ENCODE measurements at regions not wholly inside any gene's neighbourhood (a gene's known extent, or its start where the extent isn't known, plus 50 kb on each side); places are given as distances from the start of the nearest gene placed in this dataset.

DNA sequence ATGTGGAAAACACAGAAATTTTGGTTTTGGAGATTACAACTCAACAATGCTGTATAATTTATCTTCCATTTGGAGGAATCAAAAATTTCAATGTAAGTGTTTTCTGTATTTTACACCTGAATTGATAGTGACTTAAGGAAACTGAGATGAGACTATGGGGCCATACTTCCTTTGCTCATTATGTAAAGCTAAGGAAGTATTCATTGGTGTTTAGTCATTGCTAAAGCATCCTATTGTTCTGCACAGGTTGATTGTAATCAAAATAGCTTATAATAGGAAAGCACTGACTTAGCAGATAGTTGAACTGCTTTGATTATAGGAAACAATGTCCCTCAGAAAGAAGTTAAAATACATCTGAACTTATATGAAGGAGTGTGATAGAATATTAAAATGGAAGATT, 244.4 kb upstream of the SLITRK5 start:
- TF ChIP-seq ZKSCAN1 (IDR thresholded peaks at IDR 0.05; ENCODE audit: low read length): no peak
- TF ChIP-seq ZNF567 (CRISPR knock-in tag; IDR thresholded peaks at IDR 0.05; ENCODE audit: borderline replicate concordance): no peak
- no peak for TF ChIP-seq YY1 (IDR thresholded peaks at IDR 0.05; ENCODE audit: insufficient read depth, insufficient replicate concordance, low read depth, low read length)
- TF ChIP-seq FOXA3 (CRISPR knock-in tag; IDR thresholded peaks at IDR 0.05): no peak
- TF ChIP-seq SP2 (CRISPR knock-in tag; IDR thresholded peaks at IDR 0.05): no peak
- TF ChIP-seq KDM5B (CRISPR knock-in tag; IDR thresholded peaks at IDR 0.05; ENCODE audit: borderline replicate concordance): no peak
- TF ChIP-seq PPARG (CRISPR knock-in tag; conservative IDR thresholded peaks at IDR 0.05): no peak
- TF ChIP-seq HNRNPLL (IDR thresholded peaks at IDR 0.05; ENCODE audit: low read depth, low read length, poor library complexity, severe bottlenecking): no peak
- TF ChIP-seq ISL2 (CRISPR knock-in tag; IDR thresholded peaks at IDR 0.05): no peak
- no peak for TF ChIP-seq ETV6 (CRISPR knock-in tag; conservative IDR thresholded peaks at IDR 0.05)
- TF ChIP-seq, protein P1, sequence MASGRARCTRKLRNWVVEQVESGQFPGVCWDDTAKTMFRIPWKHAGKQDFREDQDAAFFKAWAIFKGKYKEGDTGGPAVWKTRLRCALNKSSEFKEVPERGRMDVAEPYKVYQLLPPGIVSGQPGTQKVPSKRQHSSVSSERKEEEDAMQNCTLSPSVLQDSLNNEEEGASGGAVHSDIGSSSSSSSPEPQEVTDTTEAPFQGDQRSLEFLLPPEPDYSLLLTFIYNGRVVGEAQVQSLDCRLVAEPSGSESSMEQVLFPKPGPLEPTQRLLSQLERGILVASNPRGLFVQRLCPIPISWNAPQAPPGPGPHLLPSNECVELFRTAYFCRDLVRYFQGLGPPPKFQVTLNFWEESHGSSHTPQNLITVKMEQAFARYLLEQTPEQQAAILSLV (CRISPR knock-in tag; IDR thresholded peaks at IDR 0.05; ENCODE audit: borderline replicate concordance): no peak
- TF ChIP-seq ZNF24 (IDR thresholded peaks at IDR 0.05): no peak
- TF ChIP-seq, protein P2, sequence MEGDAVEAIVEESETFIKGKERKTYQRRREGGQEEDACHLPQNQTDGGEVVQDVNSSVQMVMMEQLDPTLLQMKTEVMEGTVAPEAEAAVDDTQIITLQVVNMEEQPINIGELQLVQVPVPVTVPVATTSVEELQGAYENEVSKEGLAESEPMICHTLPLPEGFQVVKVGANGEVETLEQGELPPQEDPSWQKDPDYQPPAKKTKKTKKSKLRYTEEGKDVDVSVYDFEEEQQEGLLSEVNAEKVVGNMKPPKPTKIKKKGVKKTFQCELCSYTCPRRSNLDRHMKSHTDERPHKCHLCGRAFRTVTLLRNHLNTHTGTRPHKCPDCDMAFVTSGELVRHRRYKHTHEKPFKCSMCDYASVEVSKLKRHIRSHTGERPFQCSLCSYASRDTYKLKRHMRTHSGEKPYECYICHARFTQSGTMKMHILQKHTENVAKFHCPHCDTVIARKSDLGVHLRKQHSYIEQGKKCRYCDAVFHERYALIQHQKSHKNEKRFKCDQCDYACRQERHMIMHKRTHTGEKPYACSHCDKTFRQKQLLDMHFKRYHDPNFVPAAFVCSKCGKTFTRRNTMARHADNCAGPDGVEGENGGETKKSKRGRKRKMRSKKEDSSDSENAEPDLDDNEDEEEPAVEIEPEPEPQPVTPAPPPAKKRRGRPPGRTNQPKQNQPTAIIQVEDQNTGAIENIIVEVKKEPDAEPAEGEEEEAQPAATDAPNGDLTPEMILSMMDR (CRISPR knock-in tag; IDR thresholded peaks at IDR 0.05): no peak

Measured in HepG2 (cell line).